ENCODE measurements at regions not wholly inside any gene's neighbourhood (a gene's known extent, or its start where the extent isn't known, plus 50 kb on each side); places are given as distances from the start of the nearest gene placed in this dataset.

- TF ChIP-seq EP300 (IDR thresholded peaks at IDR 0.05) (no peak), CTCF (IDR thresholded peaks at IDR 0.05) (no peak), POLR2AphosphoS5 (IDR thresholded peaks at IDR 0.05) (no peak)
Observed at GRCh38 chrX:121122332-121122731, 74.9 kb downstream of the GLUD2 start.
